ENCODE measurements at regions not wholly inside any gene's neighbourhood (a gene's known extent, or its start where the extent isn't known, plus 50 kb on each side); places are given as distances from the start of the nearest gene placed in this dataset.
"Not testable (repeated sequence)": the region's sequence is repeated elsewhere in the genome, so short reads cannot be mapped to it uniquely, and the experiment has no call there.

GRCh38 chr14:71629250-71629649 is 303.0 kb upstream of the RGS6 start:
- no peak for DNase-seq (ENCODE audit: low read depth, low spot score)

- no peak for DNase-seq (ENCODE audit: low read depth, low spot score)
Observed at GRCh38 chr14:71629765-71630492, 302.3 kb upstream of the RGS6 start.

DNA sequence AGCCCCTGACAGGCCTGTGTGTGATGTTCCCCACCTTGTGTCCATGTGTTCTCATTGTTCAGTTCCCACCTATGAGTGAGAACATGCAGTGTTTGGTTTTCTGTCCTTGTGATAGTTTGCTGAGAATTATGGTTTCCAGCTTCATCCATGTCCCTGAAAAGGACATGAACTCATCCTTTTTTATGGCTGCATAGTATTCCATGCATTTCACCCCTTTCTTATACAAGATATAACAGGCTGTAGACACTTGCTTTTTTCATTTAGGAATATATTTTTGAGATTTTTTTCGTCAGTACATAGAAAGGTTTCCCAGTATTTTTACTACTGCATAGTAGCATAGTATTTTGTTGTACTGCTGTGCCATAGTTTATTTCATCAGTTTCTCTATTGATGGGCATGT is 301.2 kb upstream of the RGS6 start:
- not testable (repeated sequence) for DNase-seq (ENCODE audit: low read depth, low spot score)

GRCh38 chr14:71632440-71632946 is 299.7 kb upstream of the RGS6 start:
- DNase-seq (ENCODE audit: low read depth, low spot score) = no peak

DNA sequence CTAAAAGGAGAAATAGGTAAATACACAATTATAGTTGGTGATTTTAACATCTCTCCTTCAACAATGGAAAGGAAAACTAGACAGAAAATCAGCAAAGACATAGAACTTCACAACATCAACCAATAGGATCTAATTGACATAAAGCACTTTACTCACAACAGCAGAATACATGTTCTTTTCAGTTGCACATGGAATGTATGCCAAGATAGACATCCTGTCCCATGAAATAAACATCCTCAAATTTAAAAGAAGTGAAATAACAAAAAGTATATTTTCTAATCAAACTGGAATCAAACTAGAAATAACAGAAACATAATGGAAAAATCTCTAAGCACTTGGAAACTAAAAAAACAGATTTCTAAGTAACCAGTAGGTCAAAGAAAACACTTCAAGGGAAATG is 296.2 kb upstream of the RGS6 start:
- DNase-seq (ENCODE audit: low read depth, low spot score) = no peak

DNA sequence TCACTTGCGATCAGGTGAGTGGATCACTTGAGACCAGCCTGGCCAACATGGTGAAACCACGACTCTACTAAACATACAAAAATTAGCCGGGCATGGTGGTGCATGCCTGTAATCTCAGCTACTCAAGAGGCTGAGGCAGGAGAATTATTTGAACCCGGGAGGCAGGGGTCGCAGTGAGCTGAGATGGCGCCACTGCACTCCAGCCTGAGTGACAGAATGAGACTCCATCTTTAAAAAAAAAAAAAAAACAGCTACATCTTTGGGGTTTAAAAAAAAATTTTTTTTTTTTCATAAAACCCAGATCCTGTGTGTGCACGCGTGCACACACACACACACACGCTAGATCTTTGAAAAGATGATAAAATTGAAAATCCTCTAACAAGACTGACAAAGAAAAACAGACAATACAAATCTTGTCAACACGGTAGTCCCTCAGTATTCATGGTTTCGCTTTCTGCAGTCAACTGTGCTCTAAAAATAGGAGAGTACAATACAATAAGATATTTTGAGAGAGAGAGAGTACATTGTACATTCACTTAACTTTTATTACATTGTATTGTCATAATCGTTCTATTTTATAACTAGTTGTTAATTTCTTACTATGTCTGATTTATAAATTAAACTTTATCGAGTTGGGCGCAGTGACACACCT is 295.3 kb upstream of the RGS6 start:
- DNase-seq (ENCODE audit: low read depth, low spot score) = no peak

DNA sequence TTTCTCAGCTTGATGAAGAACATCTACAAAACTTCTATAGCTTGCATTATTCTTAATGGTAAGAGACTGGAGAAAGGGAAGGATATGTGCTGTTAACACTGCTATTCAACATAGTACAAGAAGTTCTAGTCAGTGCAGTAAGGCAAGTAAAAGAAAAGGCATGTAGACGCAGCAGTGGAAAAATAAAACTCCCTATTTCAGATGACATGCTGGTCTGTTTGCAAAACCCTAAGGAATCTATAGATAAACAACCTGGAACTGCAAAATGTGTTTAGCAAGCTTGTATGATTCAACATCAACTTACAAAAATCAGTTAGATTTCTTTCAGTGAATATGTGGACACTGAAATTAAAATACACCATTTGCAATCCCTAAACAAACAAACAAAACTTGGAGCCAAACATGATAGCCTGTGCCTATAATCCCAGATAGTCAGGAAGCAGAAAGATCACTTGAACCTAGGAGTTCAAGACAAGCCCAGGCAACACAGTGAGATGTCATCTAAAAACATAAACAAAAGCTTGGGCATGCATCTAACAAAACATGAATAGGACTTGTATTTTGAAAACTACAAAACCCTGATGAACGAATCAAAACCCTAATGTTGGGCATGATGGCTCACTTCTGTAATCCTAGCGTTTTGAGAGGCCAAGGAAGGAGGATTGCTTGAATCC is 293.6 kb upstream of the RGS6 start:
- DNase-seq (ENCODE audit: low read depth, low spot score) = no peak

GRCh38 chr14:71642715-71643114 is 289.5 kb upstream of the RGS6 start:
- DNase-seq (ENCODE audit: low read depth, low spot score) = no peak

GRCh38 chr14:71645656-71646055 is 286.6 kb upstream of the RGS6 start:
- DNase-seq (ENCODE audit: low read depth, low spot score) = no peak

GRCh38 chr14:71646518-71646917 is 285.7 kb upstream of the RGS6 start:
- no peak for DNase-seq (ENCODE audit: low read depth, low spot score)

DNA sequence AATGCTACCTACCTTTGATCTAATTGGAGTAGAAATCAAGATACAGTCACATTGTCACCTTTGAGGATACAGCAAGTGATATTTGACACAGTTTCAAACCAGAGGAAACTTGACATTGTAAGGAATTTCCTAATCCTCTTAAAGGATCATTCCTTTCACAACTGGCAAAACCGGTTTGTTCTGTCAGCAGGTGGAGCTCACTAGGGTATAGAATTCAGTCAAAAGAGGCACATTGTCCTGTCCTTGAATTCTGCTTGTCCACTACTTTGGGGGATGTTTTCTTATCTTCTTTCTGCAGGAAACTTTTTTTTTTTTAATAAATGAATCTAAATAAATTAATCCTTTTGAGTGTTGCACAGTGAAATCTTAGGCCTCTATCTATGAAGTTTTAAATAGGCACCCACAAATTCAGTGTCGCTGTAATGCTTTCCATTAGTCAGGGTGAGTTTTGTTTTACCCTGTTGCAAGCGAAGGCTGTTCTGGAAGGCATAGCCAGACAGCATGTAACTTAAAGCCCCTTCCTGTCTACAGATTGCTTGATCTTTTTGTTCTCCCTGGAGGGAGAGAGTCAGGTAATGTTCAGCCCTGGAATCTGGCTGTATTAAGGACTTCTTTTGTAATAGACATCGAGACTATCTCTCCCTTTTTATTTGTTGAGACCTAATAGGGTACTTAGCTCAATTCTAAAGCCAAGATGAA is 285.0 kb upstream of the RGS6 start:
- DNase-seq (ENCODE audit: low read depth, low spot score) = no peak

DNA sequence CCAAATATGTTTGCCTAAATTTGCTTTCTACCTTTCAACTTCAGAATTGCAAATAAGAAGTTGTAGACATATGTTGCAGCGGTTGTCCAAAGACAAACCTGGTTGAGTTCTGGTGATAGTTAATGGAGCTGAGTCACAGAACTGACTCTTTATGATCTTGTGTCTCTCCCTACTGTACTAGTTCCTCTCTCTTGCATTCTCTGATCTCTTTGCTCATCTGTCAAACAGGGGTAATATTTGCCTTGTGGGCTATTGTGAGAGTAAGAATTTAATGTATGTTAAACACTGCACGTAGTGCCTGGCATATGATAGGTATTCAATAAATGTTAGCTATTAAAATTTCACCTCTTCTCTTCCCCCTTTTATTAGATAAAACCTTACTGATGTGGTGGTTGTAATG is 283.5 kb upstream of the RGS6 start:
- no peak for DNase-seq (ENCODE audit: low read depth, low spot score)

- no peak for DNase-seq (ENCODE audit: low read depth, low spot score)
Observed at GRCh38 chr14:71650187-71650755, 282.0 kb upstream of the RGS6 start.

- DNase-seq (ENCODE audit: low read depth, low spot score) = no peak
Observed at GRCh38 chr14:71651228-71651627, 281.0 kb upstream of the RGS6 start.

DNA sequence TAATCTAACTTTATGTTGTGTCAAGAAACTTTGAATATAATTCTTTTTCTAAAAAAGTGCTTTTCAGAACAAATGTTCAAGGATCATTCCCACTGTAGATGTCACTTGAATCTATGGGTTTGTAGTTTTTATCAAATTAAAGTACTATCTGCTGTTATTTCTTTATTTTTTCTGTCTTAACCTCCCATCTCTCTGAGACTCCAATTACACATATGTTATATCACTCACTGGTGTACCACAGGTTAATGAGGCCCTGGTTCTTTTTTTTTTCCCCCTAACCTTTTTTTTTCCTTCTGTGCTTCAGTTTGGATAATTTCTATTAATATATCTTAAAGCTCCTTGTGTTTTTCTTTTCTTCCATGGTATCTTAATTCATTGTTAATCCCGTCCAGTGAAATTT is 279.9 kb upstream of the RGS6 start:
- no peak for DNase-seq (ENCODE audit: low read depth, low spot score)

DNA sequence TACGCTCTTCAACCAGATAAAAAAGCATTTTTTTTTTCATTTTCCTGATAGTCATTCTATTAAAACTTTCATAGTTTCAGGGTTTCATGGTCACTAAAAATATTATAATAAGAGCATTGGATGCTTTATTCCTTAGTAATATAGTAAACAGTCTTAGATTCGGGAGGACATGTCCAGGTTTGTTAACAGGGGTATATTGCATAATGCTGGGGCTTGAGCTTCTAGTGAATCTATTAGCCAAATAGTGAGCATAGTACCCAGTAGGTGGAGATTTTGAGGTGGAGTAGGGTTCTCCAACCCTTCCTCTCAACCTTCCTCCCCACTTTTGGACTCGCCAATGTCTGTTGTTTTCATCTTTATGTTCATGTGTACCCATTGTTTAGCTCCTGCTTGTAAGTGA is 277.4 kb upstream of the RGS6 start:
- no peak for DNase-seq (ENCODE audit: low read depth, low spot score)

DNA sequence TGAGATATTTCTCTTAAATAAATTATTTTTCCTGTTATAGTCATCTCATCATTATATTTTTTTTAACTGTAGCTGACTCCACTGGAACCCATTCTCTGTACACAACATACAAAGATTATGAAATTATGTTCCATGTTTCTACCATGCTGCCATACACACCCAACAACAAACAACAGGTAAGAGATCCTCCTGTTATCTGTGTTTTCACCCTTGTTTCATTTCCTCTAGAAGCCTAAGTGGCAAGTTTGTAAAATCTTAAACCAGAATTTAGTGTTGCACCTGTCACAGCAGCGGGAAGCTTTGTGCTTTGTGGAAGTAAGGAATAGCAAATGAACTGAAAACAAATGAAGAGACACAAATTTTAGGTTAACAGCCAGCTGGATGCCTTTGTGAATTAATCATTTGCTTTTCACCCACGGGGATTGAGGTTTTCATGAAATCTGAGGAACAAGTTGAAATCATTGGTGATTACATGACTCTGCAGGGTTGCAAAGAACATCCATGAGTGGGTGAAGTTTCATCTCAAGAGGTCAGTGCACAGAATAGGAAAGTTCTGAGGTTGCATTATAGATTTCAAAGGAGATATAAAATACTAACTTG is 273.9 kb upstream of the RGS6 start:
- no peak for DNase-seq (ENCODE audit: low read depth, low spot score)

- DNase-seq (ENCODE audit: low read depth, low spot score) = no peak
Observed at GRCh38 chr14:71659159-71659558, 273.1 kb upstream of the RGS6 start.

GRCh38 chr14:71661441-71661840 is 270.8 kb upstream of the RGS6 start:
- no peak for DNase-seq (ENCODE audit: low read depth, low spot score)

DNA sequence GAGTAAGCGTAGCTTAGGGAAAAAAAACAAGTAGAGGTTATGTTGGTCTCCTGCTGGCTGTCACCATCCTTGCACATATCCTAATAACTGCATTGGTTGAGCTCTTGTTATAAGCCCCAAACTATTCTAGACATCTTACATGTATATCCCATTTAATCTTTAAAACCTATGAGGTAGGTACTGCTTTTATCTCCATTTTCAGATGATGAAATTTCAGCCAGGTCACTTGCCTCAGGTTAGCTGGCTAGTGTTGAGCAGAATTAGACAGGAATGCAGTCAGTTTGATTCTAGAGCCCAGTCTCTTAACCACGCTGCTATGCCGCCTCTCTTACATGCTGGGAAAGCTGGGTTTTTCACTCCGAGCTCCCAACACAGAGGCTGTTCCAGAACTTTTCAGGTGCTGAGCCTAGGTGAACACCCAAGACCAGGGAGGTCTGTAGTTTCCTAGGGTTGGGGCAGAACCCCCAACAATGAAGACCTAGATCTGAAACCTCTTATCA is 269.9 kb upstream of the RGS6 start:
- DNase-seq (ENCODE audit: low read depth, low spot score) = no peak

DNA sequence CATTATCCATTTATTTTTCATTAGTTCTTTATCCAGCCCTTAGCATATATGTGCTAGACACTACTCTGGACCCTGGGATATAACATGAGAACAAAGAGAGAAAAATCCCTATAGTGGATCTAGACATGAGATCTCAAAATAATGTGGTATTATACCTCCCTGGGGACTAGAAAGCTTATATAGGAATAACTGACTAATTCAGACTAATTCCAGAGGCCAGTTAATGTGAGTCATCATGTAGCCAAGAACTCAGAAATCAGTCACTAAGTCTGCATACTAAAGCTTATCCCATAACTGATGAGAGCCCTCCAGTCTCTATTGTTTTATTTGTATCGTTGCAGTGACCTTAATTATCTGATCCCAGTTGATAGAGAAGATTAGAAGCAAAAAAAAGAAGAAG is 267.1 kb upstream of the RGS6 start:
- DNase-seq (ENCODE audit: low read depth, low spot score) = no peak

Measured in activated naive CD8-positive, alpha-beta T cell treated with anti-CD3 and anti-CD28 coated beads, Interleukin-2, amount 50 U/mL, for 16 hours (primary cell).